ENCODE measurements at regions not wholly inside any gene's neighbourhood (a gene's known extent, or its start where the extent isn't known, plus 50 kb on each side); places are given as distances from the start of the nearest gene placed in this dataset.

DNA sequence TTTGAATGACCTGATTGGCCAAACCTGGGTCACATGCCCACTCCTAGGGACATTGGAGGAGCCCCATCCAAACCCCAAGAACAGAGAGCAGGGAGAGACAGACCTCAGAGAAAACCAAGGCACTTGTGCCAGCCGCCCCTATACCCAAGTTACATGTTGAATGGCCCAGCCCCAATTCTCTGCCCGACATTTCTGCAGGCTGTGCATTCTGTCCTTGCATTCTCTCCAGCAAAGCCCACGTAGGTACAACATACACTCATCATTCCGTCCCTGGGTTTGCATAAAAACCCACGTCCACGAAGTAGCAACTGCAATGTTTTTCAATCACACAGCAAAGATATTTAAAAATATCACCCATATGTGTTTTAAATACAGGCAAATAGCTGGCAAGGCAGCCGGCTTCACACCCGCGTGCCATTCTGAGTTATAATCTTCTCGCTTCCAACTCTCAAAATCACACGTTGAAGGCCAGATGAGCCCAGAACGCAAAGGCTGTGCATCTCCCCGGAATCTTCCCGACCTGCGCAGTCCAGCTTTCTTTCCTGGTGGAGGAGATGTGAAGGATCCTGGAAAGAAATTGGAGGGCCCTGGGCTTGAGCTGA is 91.7 kb upstream of the MYL2 start:
- TF ChIP-seq NR2C1 (IDR thresholded peaks at IDR 0.05) (no peak), RAD21 (IDR thresholded peaks at IDR 0.05; ENCODE audit: insufficient read depth, low read depth, low read length) (no peak), EGR1 (IDR thresholded peaks at IDR 0.05; ENCODE audit: borderline replicate concordance in 1 of 2, low read depth in 2 of 2, low read length in 2 of 2) (no peak), CEBPB (IDR thresholded peaks at IDR 0.05; ENCODE audit: borderline replicate concordance in 1 of 2, low read depth in 2 of 2, low read length in 2 of 2) (no peak), NR2C2 (IDR thresholded peaks at IDR 0.05; ENCODE audit: borderline replicate concordance, control insufficient read depth, insufficient read length, low read depth) (no peak), YBX1 (IDR thresholded peaks at IDR 0.05) (no peak), ASH2L (IDR thresholded peaks at IDR 0.05; ENCODE audit: borderline replicate concordance, low read depth) (no peak)
- H3K27ac ChIP-seq (ENCODE audit: control insufficient read depth, insufficient read depth), result no peak overlapping the region
- ChIA-PET POLR2A (no interaction called here), CTCF (interaction anchor here (2.3 kb wide), 1 partner anchor 12 kb away, joined by 5 read pairs; no protein-coding TSS in a partner anchor), SMC1A (ENCODE audit: uncharacterized antibody, unreplicated experiment) (interaction anchor here (1.2 kb wide), 1 partner anchor 116 kb away, joined by 3 read pairs; no protein-coding TSS in a partner anchor), RAD21 (ENCODE audit: unreplicated experiment) (no interaction called here)
- H3K36me3 ChIP-seq (ENCODE audit: control insufficient read depth in 2 of 2, insufficient read depth in 2 of 2, low read length in 1 of 2), result no peaks in the 10 kb centered on the region
- H2AFZ ChIP-seq (ENCODE audit: control insufficient read depth, low read depth, low read length), result no peak overlapping the region
- in situ Hi-C loops (cut with MboI) (no loop called here), intact Hi-C loops (cut with micrococcal nuclease; ENCODE audit: unreplicated experiment) (no loop called here)
- 47% methylated on average over 15 of the region's 15 CpGs for WGBS (ENCODE audit: insufficient coverage, insufficient replicate concordance, low lambda C conversion rate, missing lambda C conversion rate)
- no TSS peak for BruUV-seq (replicated peaks)
- peaks cover 0 to 2% of the 10 kb centered on the region in 2 experiments; a peak in 2 of 4 replicates for H3K27me3 ChIP-seq (replicated peaks in 1 of 2; ENCODE audit: control insufficient read depth in 2 of 2, insufficient read depth in 2 of 2, low read length in 1 of 2)
- H3K9me3 ChIP-seq (replicated peaks; ENCODE audit: control insufficient read depth, insufficient read depth, low read length), result no peaks in the 10 kb centered on the region; the same call in 2 of the 3 replicates
- no peaks in the 10 kb centered on the region for H3K4me1 ChIP-seq (ENCODE audit: control insufficient read depth, insufficient read depth, low read length)
- no peaks in the 10 kb centered on the region for H3K79me2 ChIP-seq (ENCODE audit: control insufficient read depth, insufficient read depth, low read length)
- ATAC-seq, result no peak
- H4K20me1 ChIP-seq (ENCODE audit: control insufficient read depth, insufficient read depth), result no peaks in the 10 kb centered on the region
- no peak for DNase-seq (ENCODE audit: low read depth, low spot score)
- H3K4me2 ChIP-seq (ENCODE audit: control insufficient read depth, insufficient read depth), result no peak overlapping the region
- no peak overlapping the region for H3K9ac ChIP-seq (ENCODE audit: control insufficient read depth, insufficient read depth, low read length)
- FAIRE-seq, result no peak
- H3K4me3 ChIP-seq, result no peak overlapping the region
